ENCODE measurements at regions not wholly inside any gene's neighbourhood (a gene's known extent, or its start where the extent isn't known, plus 50 kb on each side); places are given as distances from the start of the nearest gene placed in this dataset.

- no peak overlapping the region for H3K27ac ChIP-seq
- H3K4me3 ChIP-seq: no peak overlapping the region
- DNase-seq (ENCODE audit: low spot score): no peak
- no peak for TF ChIP-seq CTCF (IDR thresholded peaks at IDR 0.05)
Measured at GRCh38 chr10:56867236-56867635, 506.2 kb upstream of the ZWINT start.

DNA sequence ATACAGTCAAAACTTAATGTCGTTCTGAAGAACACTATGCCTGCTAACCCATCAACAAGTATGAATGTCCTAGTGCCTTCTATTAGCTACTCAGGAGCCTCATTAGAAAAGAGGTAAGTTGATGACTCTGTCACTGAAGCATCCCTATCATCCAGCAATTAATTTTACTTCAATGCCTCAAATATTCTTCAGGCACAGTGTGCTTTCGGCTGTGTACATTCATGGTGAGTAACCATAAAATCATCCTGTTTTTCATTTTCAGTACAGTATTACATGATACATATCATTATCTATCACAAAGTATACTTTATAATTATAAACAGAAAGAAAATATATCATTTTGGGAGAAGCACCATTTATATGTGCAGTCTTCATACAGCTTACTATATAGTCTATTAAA lies 495.5 kb upstream of the ZWINT start:
- TF ChIP-seq CTCF (IDR thresholded peaks at IDR 0.05): no peak
- Histone ChIP-seq H3K27ac (no peak overlapping the region), H3K4me3 (no peak overlapping the region)
- DNase-seq (ENCODE audit: low spot score): no peak

DNA sequence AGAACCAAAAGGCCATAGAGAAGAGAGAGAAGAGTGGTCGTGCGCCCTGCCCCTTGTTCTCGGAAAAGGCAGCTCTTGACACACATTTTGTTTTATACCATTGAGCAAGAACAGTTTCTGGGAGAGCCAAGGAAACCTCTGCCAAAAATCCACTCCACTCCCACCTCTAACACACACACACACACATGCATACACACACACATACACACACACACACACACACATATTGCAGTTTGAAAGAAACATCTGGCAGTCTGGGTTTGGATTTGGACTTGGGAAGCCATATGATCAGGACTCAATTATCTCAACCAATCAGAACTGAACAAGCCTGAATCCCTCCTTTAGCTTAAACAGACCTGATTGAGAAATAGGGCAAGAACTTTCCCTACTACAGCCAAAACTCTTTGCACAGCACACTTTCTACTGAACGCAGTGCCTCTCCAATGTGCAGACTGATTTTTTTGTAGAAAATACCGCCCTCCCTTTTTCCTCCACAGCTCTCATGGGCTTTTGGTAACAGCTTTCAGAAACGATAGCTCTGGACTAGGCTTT lies 484.0 kb upstream of the ZWINT start:
- no peak for TF ChIP-seq CTCF (IDR thresholded peaks at IDR 0.05)
- Histone ChIP-seq H3K27ac (no peak overlapping the region), H3K4me3 (no peak overlapping the region)
- no peak for DNase-seq (ENCODE audit: low spot score)

DNA sequence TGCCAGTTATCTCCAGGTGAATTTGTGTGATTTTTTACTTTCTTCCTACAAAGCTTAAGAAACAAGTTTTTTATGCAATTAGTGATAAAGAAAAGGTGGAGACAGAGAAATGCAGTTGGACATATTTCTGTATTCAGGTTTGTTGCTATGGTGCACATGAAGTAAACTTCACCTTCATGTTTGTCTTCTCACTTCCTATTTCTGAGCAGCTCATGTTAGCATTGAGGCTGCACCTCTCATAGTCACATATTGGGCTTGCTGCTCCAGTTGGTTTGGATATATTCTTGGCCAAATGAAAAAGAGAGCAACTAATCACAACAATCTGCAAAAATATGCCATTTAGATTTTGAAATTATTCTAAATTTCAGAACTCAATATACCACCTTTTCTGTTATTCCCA lies 475.6 kb upstream of the ZWINT start:
- no peak overlapping the region for H3K4me3 ChIP-seq
- no peak for TF ChIP-seq CTCF (IDR thresholded peaks at IDR 0.05)
- H3K27ac ChIP-seq: no peak overlapping the region
- no peak for DNase-seq (ENCODE audit: low spot score)

GRCh38 chr10:56831681-56832080 lies 470.6 kb upstream of the ZWINT start:
- no peak for TF ChIP-seq CTCF (IDR thresholded peaks at IDR 0.05)
- Histone ChIP-seq H3K27ac (no peak overlapping the region), H3K4me3 (no peak overlapping the region)
- DNase-seq (ENCODE audit: low spot score): no peak

DNA sequence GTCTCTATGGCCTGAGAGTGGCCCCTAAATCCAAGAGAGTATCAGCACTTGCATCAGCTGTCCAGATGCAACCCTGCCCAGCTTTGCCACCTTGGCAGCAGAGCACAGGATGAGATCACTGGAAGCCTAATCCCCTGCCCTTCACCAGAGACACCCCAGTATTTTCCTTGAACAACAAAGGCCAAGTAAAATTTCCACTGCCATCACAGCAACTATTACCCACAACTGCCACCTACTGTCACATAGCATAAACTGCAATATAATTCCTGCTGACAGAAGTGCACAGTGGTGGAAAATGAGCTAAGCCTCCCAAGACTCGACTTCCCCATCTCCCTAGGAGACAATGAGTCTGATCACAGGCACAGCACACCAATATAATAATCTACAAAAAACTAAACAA lies 462.8 kb upstream of the ZWINT start:
- no peak for DNase-seq (ENCODE audit: low spot score)
- TF ChIP-seq CTCF (IDR thresholded peaks at IDR 0.05): no peak
- Histone ChIP-seq H3K4me3 (no peak overlapping the region), H3K27ac (no peak overlapping the region)

GRCh38 chr10:56805022-56805421 lies 444.0 kb upstream of the ZWINT start:
- Histone ChIP-seq H3K27ac (no peak overlapping the region), H3K4me3 (no peak overlapping the region)
- DNase-seq (ENCODE audit: low spot score): no peak
- TF ChIP-seq CTCF (IDR thresholded peaks at IDR 0.05): no peak

Data from coronary artery (tissue), 2 donors.